CD14-positive monocyte (primary cell): ENCODE measurements at regions not wholly inside any gene's neighbourhood (a gene's known extent, or its start where the extent isn't known, plus 50 kb on each side); places are given as distances from the start of the nearest gene placed in this dataset.

Source experiments
- DNase-seq, 3 donors: peaks; one replicate each; pipeline ENCODE4 v3.0.0-alpha.2; 2011 to 2022
- H2AFZ ChIP-seq: 2 replicates; pipeline ENCODE4 v1.6.0; 2012; ENCODE audit warnings: mild to moderate bottlenecking, low read depth, low read length, inconsistent platforms; ENCODE audit not compliant: insufficient read depth, poor library complexity, severe bottlenecking
- H3K27ac ChIP-seq, 2 donors: 1 replicate in 1 of 2; 2 replicates in 1 of 2; pipeline ENCODE4 v1.5.1; 2012 to 2013; ENCODE audit warnings: low read length in 2 of 2, control low read depth in 1 of 2, inconsistent platforms in 1 of 2, low read depth in 1 of 2, mild to moderate bottlenecking in 1 of 2
- H3K27me3 ChIP-seq, 2 donors: one replicate each; pipeline versions ENCODE4 v1.6.0 to v1.6.1; 2011 to 2013; ENCODE audit warnings: low read length in 2 of 2; ENCODE audit not compliant: control insufficient read depth in 2 of 2, insufficient read depth in 2 of 2
- H3K36me3 ChIP-seq, 2 donors: replicated peaks in 1 of 2; 1 replicate in 1 of 2; 2 replicates in 1 of 2; pipeline versions ENCODE4 v1.5.1 to v1.6.1; 2012 to 2013; ENCODE audit warnings: low read length in 2 of 2, control low read depth in 1 of 2, inconsistent platforms in 1 of 2, mild to moderate bottlenecking in 1 of 2; ENCODE audit not compliant: insufficient read depth in 2 of 2, control insufficient read depth in 1 of 2
- H3K4me1 ChIP-seq, 2 donors: 1 replicate in 1 of 2; 2 replicates in 1 of 2; pipeline versions ENCODE4 v1.5.1 to v1.6.1; 2012 to 2013; ENCODE audit warnings: low read length in 2 of 2, control low read depth in 1 of 2, inconsistent platforms in 1 of 2, mild to moderate bottlenecking in 1 of 2, moderate library complexity in 1 of 2; ENCODE audit not compliant: insufficient read depth in 2 of 2, control insufficient read depth in 1 of 2
- H3K4me2 ChIP-seq: replicated peaks from 2 replicates; pipeline ENCODE3; 2012; ENCODE audit warnings: low read length, moderate library complexity, mild to moderate bottlenecking; ENCODE audit not compliant: poor library complexity, severe bottlenecking; ENCODE audit errors: extremely low read depth
- H3K4me3 ChIP-seq, 3 experiments: fragments of 200-600 bp in 1 of 3; sonication (generic) in 1 of 3; replicated peaks in 1 of 3; 1 replicate in 2 of 3; 2 replicates in 1 of 3; pipeline ENCODE4 v1.5.1; 2011 to 2013; ENCODE audit warnings: low read length in 3 of 3, mild to moderate bottlenecking in 3 of 3, control low read depth in 2 of 3, low read depth in 2 of 3, inconsistent platforms in 1 of 3, moderate library complexity in 1 of 3
- H3K79me2 ChIP-seq: 2 replicates; pipeline ENCODE4 v1.6.0; 2012; ENCODE audit warnings: mild to moderate bottlenecking, control low read depth, inconsistent platforms, low read length, moderate library complexity; ENCODE audit not compliant: insufficient read depth
- H3K9ac ChIP-seq: 2 replicates; pipeline ENCODE4 v1.6.0; 2017; ENCODE audit warnings: low read length, mild to moderate bottlenecking; ENCODE audit not compliant: insufficient read depth, poor library complexity, severe bottlenecking
- H3K9me3 ChIP-seq, 2 donors: replicated peaks in 1 of 2; 1 replicate in 1 of 2; 2 replicates in 1 of 2; pipeline versions ENCODE4 v1.5.1 to v1.6.1; 2012 to 2013; ENCODE audit warnings: low read length in 2 of 2, control low read depth in 1 of 2; ENCODE audit not compliant: control insufficient read depth in 1 of 2, insufficient read depth in 1 of 2
- H4K20me1 ChIP-seq: 2 replicates; pipeline ENCODE4 v1.6.0; 2012; ENCODE audit warnings: mild to moderate bottlenecking, low read length, control low read depth, moderate library complexity; ENCODE audit not compliant: insufficient read depth
- H3K27ac Mint-ChIP-seq, 7 donors: one replicate each; pipeline ENCODE4 v1.8.0; 2020; ENCODE audit warnings: mild to moderate bottlenecking in 7 of 7, mixed read lengths in 7 of 7, moderate library complexity in 6 of 7, inconsistent platforms in 2 of 7
- H3K27me3 Mint-ChIP-seq, 3 donors: one replicate each; pipeline ENCODE4 v1.8.0; 2021 to 2022; ENCODE audit warnings: low read depth in 3 of 3, mild to moderate bottlenecking in 3 of 3, mixed read lengths in 3 of 3, moderate library complexity in 3 of 3, inconsistent platforms in 1 of 3
- H3K36me3 Mint-ChIP-seq, 2 donors: one replicate each; pipeline ENCODE4 v1.8.0; 2020; ENCODE audit warnings: mixed read lengths in 2 of 2, inconsistent platforms in 1 of 2, mild to moderate bottlenecking in 1 of 2
- H3K4me1 Mint-ChIP-seq: one replicate; pipeline ENCODE4 v1.8.0; 2020; ENCODE audit warnings: mild to moderate bottlenecking, mixed read lengths
- H3K4me3 Mint-ChIP-seq, 2 donors: one replicate each; pipeline ENCODE4 v1.8.0; 2020; ENCODE audit warnings: mild to moderate bottlenecking in 2 of 2, mixed read lengths in 2 of 2, moderate library complexity in 1 of 2
- H3K9me3 Mint-ChIP-seq, 7 donors: one replicate each; pipeline ENCODE4 v1.8.0; 2020 to 2022; ENCODE audit warnings: mixed read lengths in 7 of 7, mild to moderate bottlenecking in 6 of 7, moderate library complexity in 6 of 7, inconsistent platforms in 2 of 7
- WGBS: methylation state at CpG from one replicate; pipeline ENCODE4 v1.1.5; 2013; ENCODE audit warnings: missing lambda C conversion rate; ENCODE audit not compliant: insufficient coverage; 5-methylcytosine and 5-hydroxymethylcytosine counted together
- intact Hi-C, 2 donors: fragments of 100-400 bp; cut with micrococcal nuclease; formaldehyde crosslinking; loops; one replicate each; pipeline versions ENCODE4 v1.15.0 to v1.15.1; 2023
- TF ChIP-seq, protein P1 (sequence below): fragments of 200-600 bp; IDR thresholded peaks from one replicate; pipeline ENCODE4 v1.8.0; 2022; ENCODE audit warnings: antibody characterized with exemption, mild to moderate bottlenecking

DNA sequence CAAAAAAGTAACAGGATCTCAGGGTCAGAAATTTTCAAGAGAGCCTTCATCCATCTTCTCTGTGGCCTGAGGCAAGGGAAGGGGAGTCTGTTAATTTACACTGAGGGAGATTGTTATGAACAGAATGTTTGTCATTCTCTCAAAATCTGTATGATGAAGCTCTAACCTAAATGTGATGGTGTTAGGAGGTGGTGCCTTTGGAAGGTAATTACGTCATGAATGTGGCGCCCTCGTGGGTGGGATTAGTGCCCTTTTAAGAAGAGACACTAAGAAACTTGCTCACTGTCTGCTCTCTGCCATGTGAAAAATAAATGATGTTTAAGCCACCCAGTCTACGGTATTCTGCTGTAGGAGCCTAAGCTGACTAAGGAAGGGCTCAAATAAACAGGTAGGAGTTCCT is 521.6 kb downstream of the SNAPC1 start:
- Histone ChIP-seq H3K36me3 (no peaks in the 10 kb centered on the region), H4K20me1 (no peaks in the 10 kb centered on the region), H2AFZ (no peak overlapping the region), H3K9me3 (no peaks in the 10 kb centered on the region), H3K9ac (no peak overlapping the region), H3K4me1 (no peaks in the 10 kb centered on the region), H3K27me3 (no peaks in the 10 kb centered on the region), H3K27ac (no peak overlapping the region), H3K79me2 (no peaks in the 10 kb centered on the region), H3K4me2 (no peak overlapping the region), H3K4me3 (no peak overlapping the region)
- no peak overlapping the region for H3K27ac Mint-ChIP-seq
- intact Hi-C loops, result no loop called here
- no peak for DNase-seq
- 100% methylated on average over 3 of the region's 4 CpGs for WGBS
- no peaks in the 10 kb centered on the region for H3K36me3 Mint-ChIP-seq
- TF ChIP-seq, protein P1, sequence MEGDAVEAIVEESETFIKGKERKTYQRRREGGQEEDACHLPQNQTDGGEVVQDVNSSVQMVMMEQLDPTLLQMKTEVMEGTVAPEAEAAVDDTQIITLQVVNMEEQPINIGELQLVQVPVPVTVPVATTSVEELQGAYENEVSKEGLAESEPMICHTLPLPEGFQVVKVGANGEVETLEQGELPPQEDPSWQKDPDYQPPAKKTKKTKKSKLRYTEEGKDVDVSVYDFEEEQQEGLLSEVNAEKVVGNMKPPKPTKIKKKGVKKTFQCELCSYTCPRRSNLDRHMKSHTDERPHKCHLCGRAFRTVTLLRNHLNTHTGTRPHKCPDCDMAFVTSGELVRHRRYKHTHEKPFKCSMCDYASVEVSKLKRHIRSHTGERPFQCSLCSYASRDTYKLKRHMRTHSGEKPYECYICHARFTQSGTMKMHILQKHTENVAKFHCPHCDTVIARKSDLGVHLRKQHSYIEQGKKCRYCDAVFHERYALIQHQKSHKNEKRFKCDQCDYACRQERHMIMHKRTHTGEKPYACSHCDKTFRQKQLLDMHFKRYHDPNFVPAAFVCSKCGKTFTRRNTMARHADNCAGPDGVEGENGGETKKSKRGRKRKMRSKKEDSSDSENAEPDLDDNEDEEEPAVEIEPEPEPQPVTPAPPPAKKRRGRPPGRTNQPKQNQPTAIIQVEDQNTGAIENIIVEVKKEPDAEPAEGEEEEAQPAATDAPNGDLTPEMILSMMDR, result no peak
- H3K4me1 Mint-ChIP-seq, result no peaks in the 10 kb centered on the region
- H3K9me3 Mint-ChIP-seq, result peaks cover 0 to 9% (median 0%) of the 10 kb centered on the region in 7 donors
- H3K27me3 Mint-ChIP-seq, result peaks cover 0 to 1% (median 0%) of the 10 kb centered on the region in 3 donors
- no peak overlapping the region for H3K4me3 Mint-ChIP-seq

DNA sequence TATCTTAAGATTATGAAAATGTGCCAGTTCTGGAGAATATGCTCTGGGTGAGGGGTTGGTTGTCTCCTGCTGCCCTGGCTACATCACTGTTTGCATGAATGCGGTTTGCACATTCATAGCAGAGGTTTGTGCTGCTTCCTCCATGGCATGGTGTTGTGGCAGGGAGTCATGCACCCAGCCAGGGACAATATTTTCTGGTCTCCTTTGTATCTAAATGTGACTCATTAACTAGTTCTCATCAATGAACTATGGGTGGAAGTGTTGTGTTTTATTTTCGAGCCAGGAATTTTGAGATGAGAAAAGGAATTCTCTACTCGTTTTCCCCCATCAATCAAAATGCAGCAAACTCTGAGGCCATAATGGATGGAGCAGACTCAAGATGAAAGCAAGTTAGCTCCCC is 527.3 kb downstream of the SNAPC1 start:
- H3K9me3 Mint-ChIP-seq, result peaks cover 0 to 3% (median 2%) of the 10 kb centered on the region in 7 donors
- WGBS, result 100% methylated on average over 1 of the region's 3 CpGs
- DNase-seq, result no peak

More for the DNA sequence above, 527.3 kb downstream of the SNAPC1 start:
- no peaks in the 10 kb centered on the region for H3K9me3 ChIP-seq
- no peak overlapping the region for H3K27ac ChIP-seq
- no peak overlapping the region for H3K4me3 Mint-ChIP-seq
- H3K27me3 Mint-ChIP-seq, result no peaks in the 10 kb centered on the region
- H3K4me1 Mint-ChIP-seq, result no peaks in the 10 kb centered on the region
- H3K9ac ChIP-seq, result no peak overlapping the region
- no peak overlapping the region for H3K27ac Mint-ChIP-seq
- H3K4me2 ChIP-seq, result no peak overlapping the region
- H3K36me3 ChIP-seq, result no peaks in the 10 kb centered on the region
- no peak overlapping the region for H2AFZ ChIP-seq
- H3K79me2 ChIP-seq, result no peaks in the 10 kb centered on the region
- no peaks in the 10 kb centered on the region for H3K36me3 Mint-ChIP-seq
- H3K4me1 ChIP-seq, result no peaks in the 10 kb centered on the region
- no peaks in the 10 kb centered on the region for H4K20me1 ChIP-seq
- TF ChIP-seq, protein P1, result no peak
- intact Hi-C loops, result no loop called here
- H3K27me3 ChIP-seq, result no peaks in the 10 kb centered on the region
- H3K4me3 ChIP-seq, result no peak overlapping the region
